CD4-positive, alpha-beta T cell (primary cell): ENCODE measurements at regions not wholly inside any gene's neighbourhood (a gene's known extent, or its start where the extent isn't known, plus 50 kb on each side); places are given as distances from the start of the nearest gene placed in this dataset.

Experiments
- ATAC-seq: fragments of 200-7000 bp; cut with Tn5 transposase; one replicate; pipeline ENCODE4 v1.10.0; 2022; ENCODE audit warnings: mild to moderate bottlenecking; ENCODE audit not compliant: poor library complexity
- CTCF ChIA-PET: fragments of 350-600 bp; sonication (Branson Sonifier 250); formaldehyde crosslinking; loops from one replicate; lab custom pipeline; 2021; ENCODE audit warnings: antibody characterized with exemption, inconsistent platforms; lab: Charles Lee
- POLR2A ChIA-PET: fragments of 350-600 bp; sonication (Branson Sonifier 250); formaldehyde crosslinking; loops from one replicate; lab custom pipeline; 2021; ENCODE audit warnings: antibody characterized with exemption, inconsistent platforms; lab: Charles Lee
- DNase-seq, 14 experiments: peaks; one replicate each; pipeline ENCODE4 v3.0.0-alpha.2; 2013 to 2020; ENCODE audit warnings: mixed read lengths in 2 of 14
- H3K27ac ChIP-seq, 2 donors: one replicate each; pipeline versions ENCODE4 v1.5.1 to v1.7.0; 2013; ENCODE audit warnings: low read length in 2 of 2, low read depth in 1 of 2, mild to moderate bottlenecking in 1 of 2
- H3K27me3 ChIP-seq, 2 experiments: 1 replicate in 1 of 2; 2 replicates in 1 of 2; pipeline versions ENCODE4 v1.6.1 to v1.7.0; 2013; ENCODE audit warnings: low read length in 2 of 2, control low read depth in 1 of 2, mild to moderate bottlenecking in 1 of 2, moderate library complexity in 1 of 2; ENCODE audit not compliant: insufficient read depth in 2 of 2, control insufficient read depth in 1 of 2
- H3K36me3 ChIP-seq: one replicate; pipeline ENCODE4 v1.6.1; 2013; ENCODE audit warnings: low read length, control low read depth; ENCODE audit not compliant: insufficient read depth
- H3K4me1 ChIP-seq: one replicate; pipeline ENCODE4 v1.6.1; 2013; ENCODE audit warnings: low read length, control low read depth; ENCODE audit not compliant: insufficient read depth
- H3K4me3 ChIP-seq: one replicate; pipeline ENCODE4 v1.5.1; 2013; ENCODE audit warnings: mild to moderate bottlenecking, low read length, moderate library complexity
- H3K9me3 ChIP-seq, 2 experiments: 1 replicate in 1 of 2; 2 replicates in 1 of 2; pipeline versions ENCODE4 v1.6.1 to v1.7.0; 2013; ENCODE audit warnings: low read length in 2 of 2, mild to moderate bottlenecking in 2 of 2, control low read depth in 1 of 2, moderate library complexity in 1 of 2; ENCODE audit not compliant: control insufficient read depth in 1 of 2, insufficient read depth in 1 of 2
- H3K27ac Mint-ChIP-seq: one replicate; pipeline ENCODE4 v1.8.0; 2020; ENCODE audit warnings: mixed read lengths
- H3K27me3 Mint-ChIP-seq: one replicate; pipeline ENCODE4 v1.8.0; 2021; ENCODE audit warnings: mixed read lengths
- H3K36me3 Mint-ChIP-seq: one replicate; pipeline ENCODE4 v1.8.0; 2021; ENCODE audit warnings: low read depth, mixed read lengths
- H3K4me1 Mint-ChIP-seq: one replicate; pipeline ENCODE4 v1.8.0; 2021; ENCODE audit warnings: low read depth, mixed read lengths
- H3K4me3 Mint-ChIP-seq: one replicate; pipeline ENCODE4 v1.8.0; 2020; ENCODE audit warnings: mild to moderate bottlenecking, mixed read lengths
- H3K9me3 Mint-ChIP-seq: one replicate; pipeline ENCODE4 v1.8.0; 2020; ENCODE audit warnings: mixed read lengths
- intact Hi-C, 2 experiments: fragments of 100-400 bp; cut with DNase I in 1 of 2; cut with micrococcal nuclease in 1 of 2; formaldehyde crosslinking; loops; one replicate each; pipeline versions ENCODE4 v1.15.1 to v1.9.0; 2023 to 2025; cut with DNase I, micrococcal nuclease
- TF ChIP-seq, protein P1 (sequence below): fragments of 200-600 bp; IDR thresholded peaks from one replicate; pipeline ENCODE4 v1.8.0; 2022; ENCODE audit warnings: antibody characterized with exemption, mild to moderate bottlenecking

DNA sequence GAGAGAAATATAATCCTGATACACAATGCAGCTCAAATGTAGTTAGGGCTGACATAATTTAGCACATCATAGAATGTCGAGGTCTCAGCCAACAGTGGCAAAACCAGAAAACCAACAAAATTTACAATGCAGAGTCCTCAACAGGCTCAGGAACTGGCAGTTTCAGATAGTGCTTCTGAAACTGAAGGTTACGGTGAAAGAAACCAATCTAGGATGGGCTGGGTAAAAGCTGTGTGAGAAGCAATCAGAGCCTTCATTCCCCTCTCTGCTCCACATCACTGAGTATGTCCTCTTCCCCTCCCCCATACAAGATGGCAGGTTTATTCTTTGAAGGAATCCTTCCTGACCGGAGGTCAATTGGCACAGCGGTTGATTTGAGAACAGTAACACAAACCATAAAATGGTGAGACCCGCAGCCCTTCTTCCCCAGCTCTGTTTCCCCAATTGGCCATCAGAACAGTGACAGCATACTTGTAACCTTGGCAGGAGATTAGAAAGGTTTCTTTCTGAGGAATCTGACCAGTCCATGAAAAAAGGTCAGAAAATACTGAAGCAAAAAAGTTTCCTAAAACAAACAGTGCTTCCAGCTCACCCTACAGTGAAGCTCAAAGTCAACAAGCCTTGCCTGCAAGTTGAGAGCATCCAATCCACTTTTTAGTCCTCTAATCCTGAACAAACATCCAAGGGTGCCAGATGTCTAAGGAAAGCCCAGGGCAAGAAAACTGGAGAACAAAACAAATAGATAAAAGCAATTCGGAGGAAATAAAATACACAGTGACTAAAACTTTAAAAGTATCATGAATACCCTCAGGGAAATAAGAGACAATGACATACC lies 53.9 kb upstream of the IL6 start:
- Mint-ChIP-seq H3K36me3 (no peaks in the 10 kb centered on the region), H3K9me3 (no peaks in the 10 kb centered on the region), H3K27me3 (no peaks in the 10 kb centered on the region), H3K27ac (peak overlapping the region; percentile 10), H3K4me1 (peaks cover 59% of the 10 kb centered on the region), H3K4me3 (no peak overlapping the region)
- ATAC-seq (no peak), DNase-seq (no peak)
- ChIA-PET POLR2A (no interaction called here), CTCF (no interaction called here)
- Histone ChIP-seq H3K27ac (no peak overlapping the region), H3K9me3 (no peaks in the 10 kb centered on the region), H3K36me3 (no peaks in the 10 kb centered on the region), H3K4me3 (no peak overlapping the region), H3K27me3 (no peaks in the 10 kb centered on the region), H3K4me1 (peaks cover 29% of the 10 kb centered on the region)
- intact Hi-C loops, result no loop called here
- TF ChIP-seq, protein P1, sequence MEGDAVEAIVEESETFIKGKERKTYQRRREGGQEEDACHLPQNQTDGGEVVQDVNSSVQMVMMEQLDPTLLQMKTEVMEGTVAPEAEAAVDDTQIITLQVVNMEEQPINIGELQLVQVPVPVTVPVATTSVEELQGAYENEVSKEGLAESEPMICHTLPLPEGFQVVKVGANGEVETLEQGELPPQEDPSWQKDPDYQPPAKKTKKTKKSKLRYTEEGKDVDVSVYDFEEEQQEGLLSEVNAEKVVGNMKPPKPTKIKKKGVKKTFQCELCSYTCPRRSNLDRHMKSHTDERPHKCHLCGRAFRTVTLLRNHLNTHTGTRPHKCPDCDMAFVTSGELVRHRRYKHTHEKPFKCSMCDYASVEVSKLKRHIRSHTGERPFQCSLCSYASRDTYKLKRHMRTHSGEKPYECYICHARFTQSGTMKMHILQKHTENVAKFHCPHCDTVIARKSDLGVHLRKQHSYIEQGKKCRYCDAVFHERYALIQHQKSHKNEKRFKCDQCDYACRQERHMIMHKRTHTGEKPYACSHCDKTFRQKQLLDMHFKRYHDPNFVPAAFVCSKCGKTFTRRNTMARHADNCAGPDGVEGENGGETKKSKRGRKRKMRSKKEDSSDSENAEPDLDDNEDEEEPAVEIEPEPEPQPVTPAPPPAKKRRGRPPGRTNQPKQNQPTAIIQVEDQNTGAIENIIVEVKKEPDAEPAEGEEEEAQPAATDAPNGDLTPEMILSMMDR, result no peak

DNA sequence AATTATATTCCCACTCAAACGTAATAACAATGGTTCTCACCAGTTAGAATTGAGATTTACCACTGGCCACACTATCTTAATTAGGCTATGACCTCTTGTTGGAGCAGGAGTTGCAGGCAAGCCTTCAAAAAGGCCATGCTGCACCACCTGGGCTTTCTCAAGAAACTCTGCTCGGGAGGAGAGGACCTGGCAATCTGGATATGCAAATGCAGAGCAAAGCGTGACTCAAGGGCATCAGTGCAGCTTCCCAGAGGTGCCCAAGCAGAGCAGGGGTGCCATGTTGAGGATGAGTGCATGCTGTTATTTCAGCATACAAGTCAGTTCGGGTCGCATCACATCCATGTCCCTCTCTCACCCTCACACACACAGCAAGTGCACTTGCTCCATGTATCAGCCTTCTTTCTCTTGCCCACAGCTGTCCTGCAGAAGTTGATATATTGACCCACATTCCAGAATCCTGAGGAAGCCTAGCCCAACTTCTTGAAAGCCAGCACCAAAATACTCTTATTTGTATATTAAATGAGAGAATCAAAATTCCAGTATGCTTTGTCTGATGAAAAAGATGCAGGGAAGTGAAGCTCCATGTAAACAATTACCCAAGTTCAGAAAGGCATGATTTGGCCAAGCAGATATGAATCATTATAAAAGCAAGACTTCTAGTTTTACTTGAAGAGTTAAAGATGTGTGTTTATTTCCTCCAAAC lies 55.7 kb upstream of the IL6 start:
- Histone ChIP-seq H3K27ac (no peak overlapping the region), H3K4me3 (no peak overlapping the region), H3K27me3 (no peaks in the 10 kb centered on the region), H3K4me1 (peaks cover 19% of the 10 kb centered on the region), H3K36me3 (no peaks in the 10 kb centered on the region), H3K9me3 (no peaks in the 10 kb centered on the region)
- no peaks in the 10 kb centered on the region for H3K36me3 Mint-ChIP-seq
- intact Hi-C loops, result no loop called here
- DNase-seq (no peak), ATAC-seq (no peak)
- TF ChIP-seq, protein P1, result no peak
- H3K27me3 Mint-ChIP-seq, result peaks cover 2% of the 10 kb centered on the region
- ChIA-PET POLR2A (no interaction called here), CTCF (no interaction called here)
- peaks cover 42% of the 10 kb centered on the region for H3K4me1 Mint-ChIP-seq
- H3K27ac Mint-ChIP-seq, result no peak overlapping the region
- H3K4me3 Mint-ChIP-seq, result no peak overlapping the region
- no peaks in the 10 kb centered on the region for H3K9me3 Mint-ChIP-seq

DNA sequence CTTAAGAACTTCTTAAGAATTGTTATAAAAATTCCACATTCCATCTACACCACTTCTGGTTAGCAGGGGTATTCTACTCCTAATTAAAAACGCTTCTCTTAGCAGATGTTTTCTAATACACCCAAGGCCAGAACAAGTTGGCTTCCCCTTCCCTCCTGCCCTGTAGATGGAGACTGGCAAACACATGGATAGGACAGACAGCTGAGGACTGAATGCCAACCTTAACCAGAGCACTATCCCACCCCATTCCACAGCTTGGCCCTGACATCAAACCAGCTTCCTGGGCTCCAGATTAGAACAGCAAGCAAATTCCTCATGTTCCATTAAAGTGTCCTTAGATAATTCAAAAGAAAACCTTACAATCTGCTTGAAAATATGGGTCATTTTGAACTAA lies 56.6 kb upstream of the IL6 start:
- H3K4me1 ChIP-seq, result peaks cover 10% of the 10 kb centered on the region

More for the DNA sequence above, 56.6 kb upstream of the IL6 start:
- Histone ChIP-seq H3K27me3 (no peaks in the 10 kb centered on the region), H3K9me3 (peaks cover 0 to 3% of the 10 kb centered on the region in 2 experiments), H3K36me3 (no peaks in the 10 kb centered on the region), H3K4me3 (no peak overlapping the region), H3K27ac (no peak overlapping the region)
- Mint-ChIP-seq H3K36me3 (no peaks in the 10 kb centered on the region), H3K27me3 (peaks cover 6% of the 10 kb centered on the region), H3K27ac (no peak overlapping the region), H3K4me3 (no peak overlapping the region), H3K4me1 (peaks cover 33% of the 10 kb centered on the region), H3K9me3 (no peaks in the 10 kb centered on the region)
- ChIA-PET POLR2A (interaction anchor here (1.3 kb wide), 1 partner anchor 9 kb away, joined by 3 read pairs; no protein-coding TSS in a partner anchor), CTCF (no interaction called here)
- ATAC-seq (no peak), DNase-seq (no peak)
- TF ChIP-seq, protein P1, result no peak
- intact Hi-C loops, result no loop called here
